ENCODE measurements at regions not wholly inside any gene's neighbourhood (a gene's known extent, or its start where the extent isn't known, plus 50 kb on each side); places are given as distances from the start of the nearest gene placed in this dataset.
"Not testable (repeated sequence)": the region's sequence is repeated elsewhere in the genome, so short reads cannot be mapped to it uniquely, and the experiment has no call there.

DNA sequence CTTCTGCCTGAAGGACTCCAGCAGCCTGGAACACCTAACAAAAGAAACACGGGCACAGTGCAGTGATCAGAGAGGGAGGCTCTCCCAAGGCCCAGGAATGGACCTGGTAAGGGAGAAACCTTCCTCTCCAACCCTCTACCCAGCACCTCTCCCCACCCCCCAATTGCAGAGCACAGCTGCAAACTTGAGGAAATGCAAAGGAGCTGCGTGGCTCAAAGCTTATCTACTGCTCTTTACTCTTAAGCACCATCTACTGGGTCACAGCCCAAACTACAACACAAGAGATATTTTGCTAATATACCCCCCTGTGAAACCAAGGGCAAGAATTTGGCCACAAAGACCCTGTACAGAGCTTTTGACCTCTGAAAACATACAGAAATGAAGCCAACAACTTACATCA, 328.3 kb downstream of the OXSM start:
- TF ChIP-seq, protein P1, sequence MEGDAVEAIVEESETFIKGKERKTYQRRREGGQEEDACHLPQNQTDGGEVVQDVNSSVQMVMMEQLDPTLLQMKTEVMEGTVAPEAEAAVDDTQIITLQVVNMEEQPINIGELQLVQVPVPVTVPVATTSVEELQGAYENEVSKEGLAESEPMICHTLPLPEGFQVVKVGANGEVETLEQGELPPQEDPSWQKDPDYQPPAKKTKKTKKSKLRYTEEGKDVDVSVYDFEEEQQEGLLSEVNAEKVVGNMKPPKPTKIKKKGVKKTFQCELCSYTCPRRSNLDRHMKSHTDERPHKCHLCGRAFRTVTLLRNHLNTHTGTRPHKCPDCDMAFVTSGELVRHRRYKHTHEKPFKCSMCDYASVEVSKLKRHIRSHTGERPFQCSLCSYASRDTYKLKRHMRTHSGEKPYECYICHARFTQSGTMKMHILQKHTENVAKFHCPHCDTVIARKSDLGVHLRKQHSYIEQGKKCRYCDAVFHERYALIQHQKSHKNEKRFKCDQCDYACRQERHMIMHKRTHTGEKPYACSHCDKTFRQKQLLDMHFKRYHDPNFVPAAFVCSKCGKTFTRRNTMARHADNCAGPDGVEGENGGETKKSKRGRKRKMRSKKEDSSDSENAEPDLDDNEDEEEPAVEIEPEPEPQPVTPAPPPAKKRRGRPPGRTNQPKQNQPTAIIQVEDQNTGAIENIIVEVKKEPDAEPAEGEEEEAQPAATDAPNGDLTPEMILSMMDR (IDR thresholded peaks at IDR 0.05; ENCODE audit: borderline replicate concordance), result peak; percentile 56
- no peak for DNase-seq
- Histone ChIP-seq H3K27ac (replicated peaks) (no peak overlapping the region), H3K9me3 (replicated peaks) (peaks cover 12% of the 10 kb centered on the region), H3K4me3 (no peak overlapping the region), H3K36me3 (no peaks in the 10 kb centered on the region), H3K4me1 (no peaks in the 10 kb centered on the region), H3K27me3 (ENCODE audit: low read depth) (no peaks in the 10 kb centered on the region)
- intact Hi-C loops (cut with micrococcal nuclease), result loop anchor here (5.0 kb wide), 1 partner anchor 216 kb away; no protein-coding TSS in a partner anchor

DNA sequence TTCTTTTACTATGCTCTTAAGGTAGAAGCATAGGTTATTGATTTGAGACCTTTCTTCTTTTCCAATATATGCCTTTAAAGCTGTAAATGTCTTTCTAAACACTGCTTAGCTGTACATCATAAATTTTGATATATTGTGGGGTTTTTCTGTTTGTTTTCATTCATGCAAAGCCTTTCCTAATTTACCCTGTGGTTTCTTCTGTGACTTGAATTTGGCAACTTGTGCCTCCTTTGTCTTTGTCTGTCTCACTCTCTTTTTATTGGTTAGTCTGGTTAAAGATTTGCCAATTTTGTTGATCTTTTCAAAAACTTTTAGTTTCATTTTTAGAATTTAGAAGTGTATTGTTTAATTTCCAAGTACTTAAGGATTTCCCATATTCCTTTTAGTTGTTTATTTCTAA, 343.1 kb downstream of the OXSM start:
- Histone ChIP-seq H3K4me1 (no peaks in the 10 kb centered on the region), H3K27ac (replicated peaks) (no peak overlapping the region), H3K4me3 (no peak overlapping the region), H3K9me3 (replicated peaks) (peaks cover 6% of the 10 kb centered on the region), H3K36me3 (no peaks in the 10 kb centered on the region), H3K27me3 (ENCODE audit: low read depth) (no peaks in the 10 kb centered on the region)
- TF ChIP-seq, protein P1 (IDR thresholded peaks at IDR 0.05; ENCODE audit: borderline replicate concordance), result no peak
- intact Hi-C loops (cut with micrococcal nuclease), result no loop called here
- no peak for DNase-seq

DNA sequence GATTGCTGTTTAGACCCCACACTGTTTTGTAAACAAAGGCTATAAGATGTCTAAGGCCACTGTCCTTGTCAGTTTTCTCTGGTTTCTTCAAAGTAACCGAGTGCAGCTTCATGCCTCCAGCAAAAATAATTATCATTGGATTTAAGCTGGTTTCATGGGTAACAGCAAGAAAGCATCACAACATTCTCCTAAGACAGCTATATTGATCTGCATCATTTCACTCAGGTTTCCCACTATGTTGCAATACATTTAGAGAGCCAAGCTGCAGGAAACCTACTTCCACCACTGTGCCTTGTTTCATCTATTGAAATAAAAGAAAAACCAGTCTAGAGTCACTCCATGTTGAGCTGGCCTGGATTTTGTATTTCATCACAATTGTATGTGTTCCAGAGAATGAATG, 351.4 kb downstream of the OXSM start:
- H3K4me3 ChIP-seq, result no peak overlapping the region
- peaks cover 16% of the 10 kb centered on the region for H3K9me3 ChIP-seq (replicated peaks)
- H3K36me3 ChIP-seq, result no peaks in the 10 kb centered on the region
- H3K27ac ChIP-seq (replicated peaks), result no peak overlapping the region
- intact Hi-C loops (cut with micrococcal nuclease), result no loop called here
- H3K4me1 ChIP-seq, result no peaks in the 10 kb centered on the region
- DNase-seq, result no peak
- H3K27me3 ChIP-seq (ENCODE audit: low read depth), result no peaks in the 10 kb centered on the region
- TF ChIP-seq, protein P1 (IDR thresholded peaks at IDR 0.05; ENCODE audit: borderline replicate concordance), result no peak

DNA sequence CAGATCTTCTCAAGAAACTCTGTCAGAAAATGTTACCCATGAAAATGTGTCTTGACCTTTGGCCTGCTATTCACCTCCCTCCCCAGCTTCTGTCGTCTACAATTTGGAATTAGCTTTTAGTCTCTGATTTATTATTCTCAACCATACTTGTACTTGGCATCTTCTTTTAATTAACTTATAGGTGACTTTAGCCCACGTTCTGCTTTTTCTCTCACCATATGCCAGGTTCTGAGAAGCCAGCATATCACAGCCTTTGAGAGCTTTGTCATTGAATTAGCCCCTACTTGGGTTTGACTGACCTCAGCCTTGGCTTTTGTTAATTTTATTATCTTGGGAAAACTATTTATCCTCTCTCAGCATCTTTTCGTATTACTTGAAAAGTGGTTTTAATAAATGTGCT, 355.9 kb downstream of the OXSM start:
- no peaks in the 10 kb centered on the region for H3K27me3 ChIP-seq (ENCODE audit: low read depth)
- no peak overlapping the region for H3K4me3 ChIP-seq
- TF ChIP-seq, protein P1 (IDR thresholded peaks at IDR 0.05; ENCODE audit: borderline replicate concordance), result no peak
- no peak overlapping the region for H3K27ac ChIP-seq (replicated peaks)
- intact Hi-C loops (cut with micrococcal nuclease), result no loop called here
- H3K36me3 ChIP-seq, result no peaks in the 10 kb centered on the region
- H3K9me3 ChIP-seq (replicated peaks), result no peaks in the 10 kb centered on the region
- H3K4me1 ChIP-seq, result no peaks in the 10 kb centered on the region
- no peak for DNase-seq

DNA sequence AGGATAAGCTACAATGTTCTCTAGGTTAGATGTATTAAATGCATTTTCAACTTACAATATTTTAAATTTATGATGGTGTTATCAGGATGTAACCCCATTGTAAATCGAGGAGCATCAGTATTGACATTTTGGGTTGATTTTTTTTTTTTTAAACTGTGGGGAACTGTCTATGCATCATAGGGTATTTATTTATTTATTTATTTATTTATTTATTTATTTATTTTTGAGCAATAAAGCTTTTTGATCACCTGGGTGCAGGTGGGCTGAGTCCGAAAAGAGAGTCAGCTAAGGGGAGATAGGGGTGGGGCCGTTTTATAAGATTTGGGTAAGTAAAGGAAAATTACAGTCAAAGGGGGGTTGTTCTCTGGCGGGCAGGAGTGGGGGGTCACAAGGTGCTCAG, 367.5 kb downstream of the OXSM start:
- H3K36me3 ChIP-seq; H3K9me3 ChIP-seq (replicated peaks); H3K4me3 ChIP-seq; H3K4me1 ChIP-seq; intact Hi-C loops (cut with micrococcal nuclease); H3K27ac ChIP-seq (replicated peaks); DNase-seq; H3K27me3 ChIP-seq (ENCODE audit: low read depth): not testable (repeated sequence)

DNA sequence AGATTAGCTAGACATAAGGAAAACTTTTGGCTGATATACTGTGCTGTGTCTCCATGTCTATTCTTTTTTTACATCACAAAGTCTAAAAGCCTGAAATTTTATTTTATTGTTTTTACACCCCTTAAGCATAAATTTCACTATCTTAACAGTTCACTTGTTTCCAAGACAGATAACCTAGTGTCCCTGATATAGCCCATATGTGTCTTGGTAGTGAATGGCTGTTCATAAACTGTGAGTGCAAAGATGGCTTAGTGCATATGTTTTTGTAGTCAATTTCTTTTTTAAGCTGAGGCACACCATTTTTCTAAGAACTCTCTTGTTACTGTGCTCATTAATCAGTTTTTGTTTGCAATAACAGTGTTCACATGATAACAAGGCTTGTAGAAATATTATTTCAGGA, 381.1 kb downstream of the OXSM start:
- intact Hi-C loops (cut with micrococcal nuclease), result no loop called here
- H3K4me3 ChIP-seq, result no peak overlapping the region
- no peaks in the 10 kb centered on the region for H3K27me3 ChIP-seq (ENCODE audit: low read depth)
- no peaks in the 10 kb centered on the region for H3K4me1 ChIP-seq
- H3K27ac ChIP-seq (replicated peaks), result no peak overlapping the region
- no peaks in the 10 kb centered on the region for H3K36me3 ChIP-seq
- H3K9me3 ChIP-seq (replicated peaks), result peaks cover 30% of the 10 kb centered on the region
- TF ChIP-seq, protein P1 (IDR thresholded peaks at IDR 0.05; ENCODE audit: borderline replicate concordance), result no peak
- no peak for DNase-seq
